ENCODE measurements at regions not wholly inside any gene's neighbourhood (a gene's known extent, or its start where the extent isn't known, plus 50 kb on each side); places are given as distances from the start of the nearest gene placed in this dataset.

DNA sequence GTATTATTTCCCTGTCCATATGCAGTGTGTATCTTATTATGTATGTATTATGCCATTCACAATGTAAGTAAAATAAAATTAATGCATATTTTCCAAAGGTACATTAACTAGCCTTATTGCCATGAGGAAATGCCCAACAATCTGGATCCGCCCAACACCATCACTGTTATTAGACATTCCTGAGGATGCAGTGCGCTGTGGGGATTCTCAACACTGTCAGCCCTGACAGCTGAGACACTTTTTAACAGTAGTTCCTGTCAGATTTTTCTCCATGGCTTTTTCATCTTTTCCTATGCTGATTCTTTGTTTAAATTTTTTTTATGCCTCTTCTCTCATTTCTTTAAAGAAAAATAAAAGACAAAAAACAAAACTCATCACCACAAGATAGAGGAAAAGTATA is 1632.9 kb upstream of the PABPC4L start:
- DNase-seq (ENCODE audit: extremely low read depth, low read depth, low spot score), result no peak

DNA sequence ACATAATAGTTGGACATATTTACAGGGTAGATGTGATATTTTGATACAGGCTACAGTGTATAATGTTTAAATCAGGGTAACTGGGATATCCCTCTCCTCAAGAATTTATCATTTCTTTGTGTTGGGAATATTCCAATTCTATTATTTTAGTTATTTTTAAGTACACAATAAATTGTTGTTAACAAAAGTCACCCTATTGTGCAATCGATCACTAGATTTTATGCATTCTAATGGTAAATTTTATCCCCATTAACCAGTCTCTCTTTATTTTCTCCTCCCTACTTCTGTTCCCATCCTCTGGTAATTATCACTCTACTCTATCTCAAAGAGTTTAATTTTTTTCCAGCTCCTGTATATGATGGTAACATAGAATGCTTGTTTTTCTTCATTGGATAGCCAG is 1631.9 kb upstream of the PABPC4L start:
- no peak for DNase-seq (ENCODE audit: extremely low read depth, low read depth, low spot score)

DNA sequence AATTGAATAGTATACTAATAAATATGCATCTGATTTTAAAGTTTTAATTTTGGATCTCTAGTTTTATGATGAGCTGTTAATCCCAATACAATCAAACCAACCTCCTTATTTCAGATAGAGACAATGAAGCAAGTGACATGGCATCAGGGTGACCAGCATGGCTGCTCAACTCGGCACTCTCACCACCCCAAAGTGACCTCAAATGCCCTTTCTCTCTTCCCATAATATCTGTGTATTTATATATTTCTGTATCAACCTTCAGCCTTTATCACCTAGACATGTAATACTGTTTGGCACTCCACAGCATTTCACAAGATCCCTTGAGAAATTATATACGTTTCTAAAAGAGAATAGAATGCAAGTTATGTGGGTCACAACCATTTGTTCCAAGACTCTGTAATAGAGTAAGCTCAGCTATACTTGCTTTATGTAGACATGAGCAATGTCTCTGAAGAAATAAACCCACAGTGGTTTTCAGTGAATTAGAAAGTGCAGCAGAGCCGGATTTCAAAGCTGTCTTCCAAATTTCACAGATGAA is 1623.2 kb upstream of the PABPC4L start:
- no peak for DNase-seq (ENCODE audit: extremely low read depth, low read depth, low spot score)

DNA sequence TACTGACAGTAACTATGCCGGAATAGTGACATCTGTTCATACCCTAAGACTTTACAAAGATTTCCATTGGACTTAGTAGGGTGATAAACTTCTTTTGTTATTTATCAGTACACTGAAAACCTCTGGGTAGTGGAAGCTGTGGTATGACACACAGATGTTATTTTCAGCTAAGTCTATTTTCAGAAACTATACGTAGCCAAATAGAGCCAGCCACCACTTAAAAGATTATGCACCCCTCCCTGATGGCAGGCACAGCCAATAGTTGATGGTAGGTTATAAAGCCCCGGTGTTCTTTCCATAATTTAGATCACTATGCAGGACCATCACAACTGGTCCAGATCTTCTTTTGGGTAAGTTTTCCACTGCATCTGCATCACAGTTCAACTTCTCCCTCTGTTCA is 1603.2 kb upstream of the PABPC4L start:
- DNase-seq (ENCODE audit: extremely low read depth, low read depth, low spot score), result no peak

DNA sequence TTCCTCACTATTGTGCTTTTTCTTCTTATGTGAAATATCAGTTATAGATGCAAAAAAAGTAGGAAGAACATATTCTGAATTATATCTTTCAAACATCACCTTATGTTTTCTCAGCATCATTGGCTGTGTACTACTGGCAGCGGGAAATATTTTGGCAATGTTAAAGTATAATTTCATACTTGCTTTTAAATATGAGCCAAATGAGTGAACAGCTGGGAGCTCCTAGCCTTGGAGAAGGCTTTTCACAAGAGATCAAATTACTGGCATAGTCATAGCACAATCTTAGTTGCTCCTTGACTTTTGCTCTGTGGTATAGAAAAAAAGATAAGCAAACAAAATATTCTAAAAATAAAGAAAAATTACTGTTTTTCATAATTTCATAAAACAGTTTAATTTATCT is 1575.8 kb upstream of the PABPC4L start:
- no peak for DNase-seq (ENCODE audit: extremely low read depth, low read depth, low spot score)

DNA sequence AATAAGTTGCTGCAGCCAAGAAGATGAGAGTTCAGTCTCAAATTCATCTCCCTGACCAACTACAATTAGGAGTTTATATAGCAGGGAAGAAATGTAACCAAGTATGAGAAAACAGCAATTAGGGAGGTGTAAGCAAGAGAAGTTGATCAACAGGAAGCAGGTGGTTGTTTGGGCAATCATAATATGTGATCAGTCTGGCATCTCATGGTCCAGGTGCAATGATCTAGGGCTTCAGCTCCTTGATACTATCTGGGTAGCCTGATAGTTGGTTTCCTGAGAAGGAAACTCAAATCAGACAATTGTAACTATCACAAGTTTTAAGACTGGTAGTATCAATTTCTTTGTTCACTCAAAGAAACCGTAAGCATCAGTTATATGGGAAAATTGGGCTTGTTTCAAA is 1574.3 kb upstream of the PABPC4L start:
- DNase-seq (ENCODE audit: extremely low read depth, low read depth, low spot score), result no peak

DNA sequence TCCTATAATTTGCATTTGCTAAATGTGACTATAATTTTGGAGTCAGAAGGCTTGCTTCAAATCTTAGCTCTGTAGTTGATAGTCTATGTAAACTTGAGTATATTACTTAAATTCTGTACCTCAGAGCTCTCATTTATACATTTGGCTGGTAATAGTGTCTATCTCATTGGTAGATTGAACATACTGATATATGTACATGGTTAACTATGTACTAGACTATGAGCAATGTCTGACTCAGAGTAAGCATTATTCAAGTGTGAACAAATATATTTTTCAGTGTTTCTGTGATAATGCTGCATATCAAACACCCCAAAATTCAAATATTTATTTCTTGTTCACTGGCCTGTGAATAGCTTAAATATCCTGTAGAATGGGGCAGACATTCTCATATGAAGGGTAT is 1568.9 kb upstream of the PABPC4L start:
- DNase-seq (ENCODE audit: extremely low read depth, low read depth, low spot score), result no peak

DNA sequence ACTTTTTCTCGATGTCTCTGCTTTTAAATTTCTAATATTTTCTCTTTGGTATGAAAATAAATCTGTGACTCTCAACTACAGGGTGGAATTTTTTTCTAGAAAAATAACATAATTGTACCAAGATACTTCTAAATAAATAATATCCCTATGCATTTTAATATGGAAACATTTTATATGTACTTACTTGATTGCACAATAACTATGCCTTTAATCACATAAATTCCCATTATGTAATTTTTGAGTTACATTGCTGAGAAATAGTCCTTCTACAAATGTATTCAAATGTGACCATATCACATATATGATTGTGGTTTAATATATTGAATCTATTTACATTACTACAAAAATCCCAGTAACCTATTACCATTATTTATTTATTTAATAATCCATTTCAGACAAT is 1543.3 kb upstream of the PABPC4L start:
- DNase-seq (ENCODE audit: extremely low read depth, low read depth, low spot score), result no peak

DNA sequence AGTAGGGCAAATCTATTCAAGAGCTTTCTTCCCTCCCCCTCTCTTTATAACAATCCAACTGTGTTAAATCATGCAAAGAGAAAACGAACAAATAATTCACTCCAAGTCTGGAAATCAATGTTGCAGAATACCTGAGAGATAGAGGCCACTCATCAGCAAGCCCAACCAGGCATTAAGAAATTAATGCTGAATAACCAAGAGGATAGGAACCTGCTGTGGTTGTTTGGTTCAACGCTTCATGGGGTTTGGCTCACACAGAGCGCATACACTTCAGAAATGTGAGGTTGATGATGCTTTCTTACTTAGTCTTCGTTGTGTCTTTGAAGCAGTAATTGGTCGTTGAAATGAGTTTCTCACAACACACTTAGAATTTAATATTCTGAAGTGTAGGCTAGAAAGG is 1540.0 kb upstream of the PABPC4L start:
- no peak for DNase-seq (ENCODE audit: extremely low read depth, low read depth, low spot score)

DNA sequence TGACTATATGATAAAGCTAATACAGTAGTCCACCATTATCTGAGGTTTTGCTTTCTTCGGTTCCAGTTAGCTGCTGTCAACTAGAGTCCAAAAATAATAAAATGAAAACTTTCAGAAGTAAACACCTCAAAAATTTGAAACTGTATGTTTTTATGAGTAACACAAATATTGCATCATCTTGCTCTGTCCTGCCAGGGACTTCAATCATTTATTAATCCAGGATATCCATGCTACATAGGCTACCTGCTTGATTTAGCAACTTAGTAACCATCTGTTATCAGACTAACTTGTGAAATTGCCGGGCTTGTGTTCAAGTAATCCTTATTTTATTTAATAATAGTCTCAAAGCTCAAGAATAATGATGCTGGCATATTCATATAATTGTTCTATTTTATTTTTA is 1537.8 kb upstream of the PABPC4L start:
- no peak for DNase-seq (ENCODE audit: extremely low read depth, low read depth, low spot score)

DNA sequence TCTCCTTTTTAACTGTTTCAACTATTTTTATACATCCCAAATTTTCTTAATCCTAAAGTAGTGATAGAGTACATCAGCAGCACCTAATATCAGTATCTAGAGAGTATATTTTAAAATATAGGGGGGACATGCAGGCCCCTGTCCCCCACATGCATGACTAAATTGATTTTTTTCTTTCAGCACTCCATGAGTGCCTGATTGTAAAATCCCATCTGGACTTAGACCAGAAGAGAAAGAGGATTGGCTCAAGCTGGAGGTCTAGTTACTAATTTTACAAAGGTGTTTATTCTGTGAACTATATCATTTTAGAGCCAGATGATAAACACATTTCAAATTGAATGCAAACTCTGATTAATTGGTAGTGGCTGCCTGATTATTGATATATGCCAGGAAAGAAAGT is 1533.9 kb upstream of the PABPC4L start:
- no peak for DNase-seq (ENCODE audit: extremely low read depth, low read depth, low spot score)

DNA sequence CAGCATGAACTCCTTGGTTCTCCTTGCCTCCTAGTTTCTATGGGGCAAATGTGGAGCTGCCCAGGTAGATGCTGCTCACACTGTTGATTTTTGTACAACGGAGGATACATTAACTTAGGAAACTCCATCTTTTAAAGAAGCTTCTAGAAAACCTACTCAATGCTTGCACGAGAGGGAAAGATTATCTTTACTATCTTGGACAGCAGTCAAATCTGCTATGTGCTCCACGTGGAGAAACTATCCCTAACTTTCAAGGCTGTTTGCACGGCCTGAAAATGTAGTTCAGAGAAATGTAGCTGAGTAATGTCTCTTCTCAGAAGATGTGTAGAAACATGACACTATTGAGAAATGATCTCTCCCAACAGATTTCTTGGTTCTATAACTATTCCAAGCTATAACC is 1530.9 kb upstream of the PABPC4L start:
- no peak for DNase-seq (ENCODE audit: extremely low read depth, low read depth, low spot score)

DNA sequence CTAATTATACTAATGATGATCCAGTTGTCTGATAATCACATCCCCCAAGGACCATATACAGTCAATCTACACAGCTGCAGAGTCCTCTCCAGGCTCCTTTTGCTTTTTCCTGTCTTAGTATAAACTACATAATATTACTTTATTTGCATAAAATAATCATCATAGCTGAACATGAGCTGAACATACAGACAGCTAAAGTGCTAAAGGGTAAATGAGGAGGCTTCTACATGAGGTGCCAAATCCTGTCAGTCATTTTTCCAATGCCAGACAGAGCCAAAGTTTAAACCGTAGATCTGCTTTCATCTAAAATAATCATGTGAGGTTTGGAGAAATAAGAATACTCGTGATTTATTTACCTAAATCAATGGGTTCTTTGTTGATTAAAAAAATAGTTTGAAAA is 1530.1 kb upstream of the PABPC4L start:
- no peak for DNase-seq (ENCODE audit: extremely low read depth, low read depth, low spot score)

DNA sequence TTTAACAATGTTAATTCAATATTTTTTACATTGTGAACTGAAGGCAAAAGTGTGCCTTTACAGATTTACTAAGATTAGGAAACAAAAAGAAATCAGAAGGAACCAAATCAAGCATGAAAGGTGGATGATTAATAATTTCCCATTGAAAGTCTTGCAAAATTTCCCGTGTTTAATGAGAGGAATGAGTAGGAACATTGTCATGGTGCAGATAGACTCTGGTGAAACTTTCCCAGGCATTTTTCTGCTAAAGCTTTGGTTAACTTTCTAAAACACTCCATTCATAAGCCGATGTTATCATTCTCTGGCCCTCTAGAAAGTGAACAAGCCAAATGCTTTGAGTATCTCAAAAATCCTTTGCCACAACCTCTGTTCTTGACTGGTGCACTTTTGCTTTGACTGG is 1522.8 kb upstream of the PABPC4L start:
- no peak for DNase-seq (ENCODE audit: extremely low read depth, low read depth, low spot score)

DNA sequence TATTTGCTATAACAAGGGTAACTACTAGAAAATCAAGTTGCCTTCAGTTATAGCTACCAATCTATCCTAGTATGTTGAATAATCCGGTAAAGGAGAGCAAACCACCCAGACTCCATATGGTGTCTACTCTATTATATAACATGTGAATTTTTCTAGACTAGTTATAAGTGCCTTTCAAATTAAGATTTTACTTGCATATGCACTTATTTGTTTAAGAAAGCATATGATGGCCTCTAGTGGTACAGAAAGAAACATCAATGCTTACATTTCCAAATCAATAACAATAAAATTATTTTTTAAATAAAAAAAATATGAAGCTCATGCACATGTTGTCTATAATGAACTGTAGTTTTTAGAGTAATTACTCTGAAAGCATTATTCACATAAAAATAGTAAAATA is 1516.4 kb upstream of the PABPC4L start:
- DNase-seq (ENCODE audit: extremely low read depth, low read depth, low spot score), result no peak

DNA sequence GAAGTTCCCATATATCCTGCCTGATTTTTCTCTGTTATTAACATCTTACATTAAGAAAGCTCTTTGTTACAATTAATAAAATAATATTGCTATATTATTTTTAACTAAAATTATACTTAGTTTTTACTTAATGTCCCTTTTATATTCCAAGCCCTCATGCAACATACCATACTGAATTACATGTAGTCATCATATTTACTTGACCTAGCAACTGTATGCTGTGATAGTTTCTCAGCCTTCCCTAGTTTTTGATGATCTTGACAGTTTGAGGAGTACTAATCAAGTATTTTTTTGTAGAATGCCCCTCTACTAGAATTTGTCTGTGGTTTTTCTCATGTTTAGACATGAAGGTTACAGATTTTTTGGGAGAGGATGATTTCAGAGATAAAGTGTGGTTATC is 1503.8 kb upstream of the PABPC4L start:
- no peak for DNase-seq (ENCODE audit: extremely low read depth, low read depth, low spot score)

DNA sequence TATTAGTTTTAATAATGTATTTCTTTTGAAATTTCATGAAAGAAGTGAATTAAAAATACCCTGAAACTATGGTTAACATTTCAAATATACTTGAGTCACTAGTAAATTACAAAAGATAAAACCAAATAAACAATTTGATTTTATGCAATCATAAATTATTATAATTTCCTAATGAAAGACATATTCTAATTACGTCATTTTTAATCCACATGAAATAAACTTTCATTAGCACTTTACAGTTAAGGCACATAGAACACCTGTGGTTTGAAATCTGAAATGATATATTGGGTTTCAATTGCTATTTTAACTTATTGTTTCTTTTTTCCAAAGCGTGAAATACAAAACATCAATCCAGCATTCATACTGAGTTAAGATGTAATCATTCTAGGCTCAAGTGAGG is 1492.5 kb upstream of the PABPC4L start:
- DNase-seq (ENCODE audit: extremely low read depth, low read depth, low spot score), result no peak

DNA sequence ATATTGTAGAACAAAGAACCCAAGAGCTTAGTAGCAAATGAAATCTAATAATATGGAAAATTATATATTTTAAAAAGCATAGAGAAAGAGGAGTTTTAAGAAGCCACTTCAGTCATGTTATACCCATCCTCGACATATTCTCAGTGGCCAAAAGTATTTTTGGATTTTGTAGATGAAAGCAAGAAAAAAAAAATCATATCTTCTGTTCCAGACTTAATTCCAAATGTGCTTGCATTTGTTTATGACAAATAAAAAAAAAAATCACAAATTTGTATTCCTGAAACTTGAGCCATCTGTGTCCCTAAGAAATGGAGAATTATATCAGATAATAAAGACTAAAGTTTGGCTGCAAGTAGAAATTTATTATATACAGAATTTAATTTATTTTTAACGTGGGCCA is 1482.4 kb upstream of the PABPC4L start:
- DNase-seq (ENCODE audit: extremely low read depth, low read depth, low spot score), result no peak

DNA sequence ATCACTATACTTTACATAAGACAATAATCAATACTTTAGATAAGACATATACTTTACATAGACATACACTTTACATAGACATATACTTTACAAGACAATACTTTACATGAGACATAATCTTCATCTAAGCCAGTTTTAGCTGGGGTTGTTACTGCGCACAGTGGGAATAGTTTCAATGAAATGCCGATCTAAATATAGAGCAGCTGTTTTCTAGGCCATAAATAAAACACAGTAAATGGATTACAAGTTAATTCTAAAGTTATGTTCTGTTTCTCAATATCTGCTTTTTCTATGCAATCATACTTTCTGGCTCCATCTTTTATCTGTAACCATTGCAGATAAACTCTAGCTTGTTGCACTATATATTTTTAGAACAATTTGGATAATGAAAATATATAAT is 1470.6 kb upstream of the PABPC4L start:
- no peak for DNase-seq (ENCODE audit: extremely low read depth, low read depth, low spot score)

DNA sequence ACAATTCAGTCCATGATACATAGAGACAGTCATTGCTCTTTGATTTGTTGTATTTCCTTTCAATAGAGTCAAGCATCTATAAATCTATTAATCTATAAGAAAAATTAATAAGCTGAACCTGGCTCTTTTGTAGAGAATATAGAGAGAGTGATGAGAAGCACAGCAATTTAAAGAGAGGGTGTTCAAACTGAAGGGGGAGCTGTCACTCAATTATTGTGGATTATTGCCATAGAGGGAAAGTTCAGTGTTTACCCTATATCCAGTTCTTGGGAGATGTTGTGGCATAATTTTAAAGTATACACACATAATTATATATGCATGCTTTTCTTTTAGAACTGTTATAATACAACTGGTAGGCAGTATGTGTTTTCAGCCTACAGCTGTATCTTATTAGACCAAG is 1469.0 kb upstream of the PABPC4L start:
- no peak for DNase-seq (ENCODE audit: extremely low read depth, low read depth, low spot score)

Data from glomerular endothelial cell (primary cell).